ENCODE measurements at regions not wholly inside any gene's neighbourhood (a gene's known extent, or its start where the extent isn't known, plus 50 kb on each side); places are given as distances from the start of the nearest gene placed in this dataset.

- no peak for TF ChIP-seq CTCF (IDR thresholded peaks at IDR 0.05; ENCODE audit: low read depth, low read length, poor library complexity, severe bottlenecking)
- no peak for TF ChIP-seq EZH2phosphoT487 (IDR thresholded peaks at IDR 0.05; ENCODE audit: borderline replicate concordance, low read length)
Observed at GRCh38 chr12:97075161-97075933, 168.3 kb downstream of the NEDD1 start.

Measured in DOHH2 (cell line).